ENCODE measurements at regions not wholly inside any gene's neighbourhood (a gene's known extent, or its start where the extent isn't known, plus 50 kb on each side); places are given as distances from the start of the nearest gene placed in this dataset.

DNA sequence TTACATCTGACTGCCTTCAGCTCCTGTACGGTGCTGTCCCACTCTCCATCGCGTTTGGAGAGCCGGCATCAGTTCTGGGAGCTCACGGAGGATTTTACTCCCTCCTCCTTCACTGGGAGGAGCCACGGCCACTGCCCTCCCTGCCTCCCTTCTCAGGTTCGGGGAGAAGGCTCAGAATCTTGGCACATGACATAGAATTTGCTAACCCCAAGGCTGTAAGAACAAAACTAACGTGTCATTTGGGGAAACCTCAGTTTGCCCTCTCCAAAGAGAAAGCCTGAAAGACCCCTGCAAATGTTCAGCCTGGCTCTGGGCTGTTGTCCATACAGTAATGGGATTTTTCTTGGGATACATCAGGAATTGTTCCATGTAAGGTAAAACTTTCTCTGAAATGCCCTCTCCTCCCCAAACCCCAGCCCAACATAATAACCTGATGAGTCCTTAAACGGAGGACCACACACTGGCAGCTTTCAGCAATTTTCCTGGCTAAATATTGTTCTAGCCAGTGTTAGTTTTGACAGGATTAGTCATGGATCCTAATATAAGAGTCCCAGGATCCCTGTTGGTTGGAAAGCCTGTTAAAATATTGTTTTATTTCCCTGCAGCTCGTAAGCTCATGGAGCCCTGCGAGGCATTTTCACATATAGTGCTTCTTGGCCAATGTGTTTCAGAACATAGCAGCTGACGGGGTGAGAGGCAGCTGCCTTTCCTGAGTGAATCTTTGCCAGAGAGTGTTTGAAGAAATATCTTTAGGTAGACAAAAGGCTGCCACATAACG is 98.8 kb downstream of the RHOU start:
- Histone ChIP-seq H3K27me3 (ENCODE audit: insufficient read depth, poor library complexity, severe bottlenecking) (no peaks in the 10 kb centered on the region), H3K27ac (ENCODE audit: poor library complexity, severe bottlenecking) (no peak overlapping the region), H3K4me1 (ENCODE audit: insufficient read depth, poor library complexity, severe bottlenecking) (peaks cover 19% of the 10 kb centered on the region), H3K4me3 (ENCODE audit: severe bottlenecking) (no peak overlapping the region), H3K9me3 (ENCODE audit: severe bottlenecking) (no peaks in the 10 kb centered on the region), H3K36me3 (ENCODE audit: low read depth) (no peaks in the 10 kb centered on the region)
- ATAC-seq (ENCODE audit: low read depth) = no peak
- TF ChIP-seq, protein P1, sequence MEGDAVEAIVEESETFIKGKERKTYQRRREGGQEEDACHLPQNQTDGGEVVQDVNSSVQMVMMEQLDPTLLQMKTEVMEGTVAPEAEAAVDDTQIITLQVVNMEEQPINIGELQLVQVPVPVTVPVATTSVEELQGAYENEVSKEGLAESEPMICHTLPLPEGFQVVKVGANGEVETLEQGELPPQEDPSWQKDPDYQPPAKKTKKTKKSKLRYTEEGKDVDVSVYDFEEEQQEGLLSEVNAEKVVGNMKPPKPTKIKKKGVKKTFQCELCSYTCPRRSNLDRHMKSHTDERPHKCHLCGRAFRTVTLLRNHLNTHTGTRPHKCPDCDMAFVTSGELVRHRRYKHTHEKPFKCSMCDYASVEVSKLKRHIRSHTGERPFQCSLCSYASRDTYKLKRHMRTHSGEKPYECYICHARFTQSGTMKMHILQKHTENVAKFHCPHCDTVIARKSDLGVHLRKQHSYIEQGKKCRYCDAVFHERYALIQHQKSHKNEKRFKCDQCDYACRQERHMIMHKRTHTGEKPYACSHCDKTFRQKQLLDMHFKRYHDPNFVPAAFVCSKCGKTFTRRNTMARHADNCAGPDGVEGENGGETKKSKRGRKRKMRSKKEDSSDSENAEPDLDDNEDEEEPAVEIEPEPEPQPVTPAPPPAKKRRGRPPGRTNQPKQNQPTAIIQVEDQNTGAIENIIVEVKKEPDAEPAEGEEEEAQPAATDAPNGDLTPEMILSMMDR (IDR thresholded peaks at IDR 0.05; ENCODE audit: poor library complexity, severe bottlenecking) = no peak
- DNase-seq (ENCODE audit: low spot score) = no peak

DNA sequence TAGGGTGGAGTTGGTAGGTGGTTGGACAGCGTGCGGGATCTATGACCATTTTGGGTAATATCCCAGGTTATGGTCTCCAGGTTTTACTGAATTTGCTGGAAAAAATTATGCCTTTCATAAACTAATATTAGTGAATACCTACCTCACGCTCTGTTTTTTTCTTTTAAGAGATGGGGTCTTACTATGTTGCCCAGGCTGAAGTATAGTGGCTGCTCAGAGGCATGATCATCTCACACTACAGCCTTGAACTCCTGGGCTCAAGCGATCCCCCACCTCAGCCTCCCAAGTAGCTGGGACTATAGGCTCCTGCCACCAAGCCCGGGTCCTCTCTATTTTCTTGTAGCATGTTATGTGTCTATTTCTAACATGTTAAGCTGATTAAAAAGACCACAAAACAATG is 100.2 kb downstream of the RHOU start:
- Histone ChIP-seq H3K36me3 (ENCODE audit: low read depth) (no peaks in the 10 kb centered on the region), H3K9me3 (ENCODE audit: severe bottlenecking) (no peaks in the 10 kb centered on the region), H3K27me3 (ENCODE audit: insufficient read depth, poor library complexity, severe bottlenecking) (no peaks in the 10 kb centered on the region), H3K4me3 (ENCODE audit: severe bottlenecking) (no peak overlapping the region), H3K27ac (ENCODE audit: poor library complexity, severe bottlenecking) (no peak overlapping the region), H3K4me1 (ENCODE audit: insufficient read depth, poor library complexity, severe bottlenecking) (peaks cover 19% of the 10 kb centered on the region)
- ATAC-seq (ENCODE audit: low read depth) (no peak), DNase-seq (ENCODE audit: low spot score) (no peak)
- TF ChIP-seq, protein P1 (IDR thresholded peaks at IDR 0.05; ENCODE audit: poor library complexity, severe bottlenecking) = no peak

DNA sequence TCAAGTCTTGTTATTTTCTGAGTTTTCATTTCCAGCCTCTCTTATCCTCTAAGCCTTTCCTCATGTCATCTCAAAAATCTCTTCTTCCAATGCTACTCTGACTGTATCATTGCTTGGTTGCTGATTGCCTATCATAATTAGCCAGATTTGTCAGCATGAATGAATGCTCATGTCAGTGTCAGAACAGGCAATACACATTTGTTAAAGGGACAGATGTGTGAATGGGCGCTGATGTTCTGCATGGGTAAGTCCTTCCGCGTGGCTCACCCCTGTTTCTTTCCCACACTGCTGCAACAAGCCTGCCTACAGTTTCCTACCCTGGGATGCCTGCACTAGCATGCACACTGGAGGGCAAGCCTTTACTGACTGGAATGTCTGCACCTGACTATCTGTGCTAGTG is 100.6 kb downstream of the RHOU start:
- Histone ChIP-seq H3K36me3 (ENCODE audit: low read depth) (no peaks in the 10 kb centered on the region), H3K4me3 (ENCODE audit: severe bottlenecking) (no peak overlapping the region), H3K27ac (ENCODE audit: poor library complexity, severe bottlenecking) (no peak overlapping the region), H3K4me1 (ENCODE audit: insufficient read depth, poor library complexity, severe bottlenecking) (peaks cover 18% of the 10 kb centered on the region), H3K27me3 (ENCODE audit: insufficient read depth, poor library complexity, severe bottlenecking) (no peaks in the 10 kb centered on the region), H3K9me3 (ENCODE audit: severe bottlenecking) (no peaks in the 10 kb centered on the region)
- DNase-seq (ENCODE audit: low spot score) (no peak), ATAC-seq (ENCODE audit: low read depth) (no peak)
- TF ChIP-seq, protein P1 (IDR thresholded peaks at IDR 0.05; ENCODE audit: poor library complexity, severe bottlenecking) = no peak

GRCh38 chr1:228836427-228836826 is 101.1 kb downstream of the RHOU start:
- H3K27ac ChIP-seq (ENCODE audit: poor library complexity, severe bottlenecking) = no peak overlapping the region
- ATAC-seq (ENCODE audit: low read depth) (no peak), DNase-seq (ENCODE audit: low spot score) (no peak)

More at GRCh38 chr1:228836427-228836826, 101.1 kb downstream of the RHOU start:
- H3K4me3 ChIP-seq (ENCODE audit: severe bottlenecking) = no peak overlapping the region
- TF ChIP-seq, protein P1 (IDR thresholded peaks at IDR 0.05; ENCODE audit: poor library complexity, severe bottlenecking) = no peak
- no peaks in the 10 kb centered on the region for H3K36me3 ChIP-seq (ENCODE audit: low read depth)
- H3K4me1 ChIP-seq (ENCODE audit: insufficient read depth, poor library complexity, severe bottlenecking) = peaks cover 14% of the 10 kb centered on the region
- H3K9me3 ChIP-seq (ENCODE audit: severe bottlenecking) = no peaks in the 10 kb centered on the region
- H3K27me3 ChIP-seq (ENCODE audit: insufficient read depth, poor library complexity, severe bottlenecking) = no peaks in the 10 kb centered on the region

Measured in RWPE2 (cell line).